HepG2 (cell line): ENCODE measurements at regions not wholly inside any gene's neighbourhood (a gene's known extent, or its start where the extent isn't known, plus 50 kb on each side); places are given as distances from the start of the nearest gene placed in this dataset.

Experiments used
- ATAC-seq: fragments of 200-7000 bp; cut with Tn5 transposase; 3 replicates; pipeline ENCODE4 v1.9.1; 2020; ENCODE audit warnings: mild to moderate bottlenecking, moderate library complexity
- BruUV-seq: library from RNA; stranded (reverse); fragments of 400-500 nt; replicated peaks from 2 replicates; lab custom pipeline; 2021; lab: Mats Ljungman, UMichigan
- CTCF ChIA-PET: fragments of 300-600 bp; formaldehyde crosslinking; extraction: SDS; loops from one replicate; lab custom pipeline; 2021; ENCODE audit warnings: low total read pairs, inconsistent platforms, low intra/inter-chr PET ratio; lab: Yijun Ruan, JAX
- POLR2A ChIA-PET: fragments of 350-600 bp; sonication (Branson Sonifier 250); formaldehyde crosslinking; loops from one replicate; lab custom pipeline; 2020; ENCODE audit warnings: antibody characterized with exemption, inconsistent platforms; lab: Yijun Ruan, JAX
- DNase-seq: peaks from one replicate; pipeline ENCODE4 v3.0.0-alpha.2; 2015; ENCODE audit warnings: low spot score
- FAIRE-seq: peaks from 3 replicates; lab custom pipeline; 2011; peaks lifted over from hg19 to GRCh38; lab: Jason Lieb, UNC
- H2AFZ ChIP-seq: one replicate; pipeline ENCODE4 v1.6.1; 2011; ENCODE audit warnings: low read length, inconsistent platforms
- H3K27ac ChIP-seq: fragments of 300-600 bp; 3 replicates; pipeline ENCODE4 v1.8.0; 2011; ENCODE audit warnings: mixed run types, mild to moderate bottlenecking, mixed read lengths, low read length, inconsistent platforms; ENCODE audit not compliant: insufficient read depth; ENCODE audit errors: extremely low read length
- H3K27me3 ChIP-seq, 2 experiments: fragments of 200-600 bp in 1 of 2; 2 replicates in 1 of 2; 3 replicates in 1 of 2; pipeline versions ENCODE4 v1.6.0 to v1.8.0; 2011; ENCODE audit warnings: low read length in 2 of 2, mild to moderate bottlenecking in 2 of 2, moderate library complexity in 2 of 2, inconsistent platforms in 1 of 2; ENCODE audit not compliant: insufficient read depth in 2 of 2, control insufficient read depth in 1 of 2
- H3K36me3 ChIP-seq, 2 experiments: fragments of 200-600 bp in 1 of 2; replicated peaks in 1 of 2; 2 replicates in 1 of 2; 3 replicates in 1 of 2; pipeline versions ENCODE4 v1.5.1 to v1.8.0; 2011; ENCODE audit warnings: low read length in 2 of 2, inconsistent platforms in 1 of 2; ENCODE audit not compliant: insufficient read depth in 2 of 2, control insufficient read depth in 1 of 2
- H3K4me1 ChIP-seq: 2 replicates; pipeline ENCODE4 v1.5.1; 2012; ENCODE audit warnings: low read length, inconsistent platforms; ENCODE audit not compliant: insufficient read depth
- H3K4me2 ChIP-seq: 2 replicates; pipeline ENCODE4 v1.6.0; 2011; ENCODE audit warnings: low read depth, low read length, inconsistent platforms
- H3K4me3 ChIP-seq, 3 experiments: fragments of 200-600 bp in 1 of 3; sonication (generic), shearing (Covaris generic) in 1 of 3; replicated peaks in 1 of 3; 2 replicates each; pipeline ENCODE4 v1.5.1; 2011 to 2016; ENCODE audit warnings: low read length in 3 of 3, inconsistent platforms in 2 of 3, low read depth in 2 of 3, mild to moderate bottlenecking in 2 of 3, control low read depth in 1 of 3, mixed read lengths in 1 of 3; ENCODE audit not compliant: insufficient read depth in 1 of 3
- H3K79me2 ChIP-seq: one replicate; pipeline ENCODE4 v1.6.1; 2011; ENCODE audit warnings: low read length, inconsistent platforms; ENCODE audit not compliant: insufficient read depth
- H3K9ac ChIP-seq: 2 replicates; pipeline ENCODE4 v1.6.0; 2011; ENCODE audit warnings: mild to moderate bottlenecking, low read depth, low read length, inconsistent platforms; ENCODE audit not compliant: insufficient read depth
- H3K9me3 ChIP-seq: 2 replicates; pipeline ENCODE4 v1.5.1; 2012; ENCODE audit warnings: mild to moderate bottlenecking, low read length
- H4K20me1 ChIP-seq: 2 replicates; pipeline ENCODE4 v1.6.0; 2011; ENCODE audit warnings: inconsistent platforms, mild to moderate bottlenecking, low read length, moderate library complexity; ENCODE audit not compliant: insufficient read depth
- PHF21A ChIP-seq: sonication (generic); formaldehyde crosslinking; IDR thresholded peaks from 2 replicates; pipeline ENCODE4 v1.5.0; 2020; ENCODE audit warnings: mild to moderate bottlenecking, missing genetic modification reagents
- SCMH1 ChIP-seq: sonication (generic); formaldehyde crosslinking; IDR thresholded peaks from 2 replicates; pipeline ENCODE4 v1.9.0; 2021; ENCODE audit warnings: missing genetic modification reagents, mild to moderate bottlenecking, borderline replicate concordance
- ZNF891 ChIP-seq: sonication (generic); formaldehyde crosslinking; IDR thresholded peaks from 2 replicates; pipeline ENCODE4 v1.5.0; 2020; ENCODE audit warnings: mild to moderate bottlenecking, missing genetic modification reagents
- WGBS: methylation state at CpG from one replicate; pipeline ENCODE4 v1.1.6; 2017; ENCODE audit warnings: low lambda C conversion rate; 5-methylcytosine and 5-hydroxymethylcytosine counted together
- in situ Hi-C: cut with HindIII; loops from 2 replicates; pipeline ENCODE4 v1.10.0; 2017; ENCODE audit warnings: low pct_unique_long_range_greater_than_20kb; ENCODE audit not compliant: extremely low pct_ligation_motif_present
- intact Hi-C: fragments of 100-400 bp; cut with micrococcal nuclease; formaldehyde crosslinking; loops from one replicate; pipeline ENCODE4 v1.10.0; 2022; ENCODE audit not compliant: unreplicated experiment
- TF ChIP-seq, protein P1 (sequence below): sonication (generic); formaldehyde crosslinking; IDR thresholded peaks from 2 replicates; pipeline ENCODE4 v1.5.0; 2020; ENCODE audit warnings: missing genetic modification reagents
- TF ChIP-seq, protein P2 (sequence below): sonication (generic); formaldehyde crosslinking; IDR thresholded peaks from 2 replicates; pipeline ENCODE4 v1.4.0; 2020; ENCODE audit warnings: missing genetic modification reagents
- TF ChIP-seq, protein P3 (sequence below): fragments of 450-650 bp; IDR thresholded peaks from 2 replicates; pipeline ENCODE4 v1.6.1; 2017; ENCODE audit warnings: mild to moderate bottlenecking
- TF ChIP-seq, protein P4 (sequence below): sonication (generic); formaldehyde crosslinking; IDR thresholded peaks from 2 replicates; pipeline ENCODE4 v1.4.0; 2020; ENCODE audit warnings: missing genetic modification reagents

DNA sequence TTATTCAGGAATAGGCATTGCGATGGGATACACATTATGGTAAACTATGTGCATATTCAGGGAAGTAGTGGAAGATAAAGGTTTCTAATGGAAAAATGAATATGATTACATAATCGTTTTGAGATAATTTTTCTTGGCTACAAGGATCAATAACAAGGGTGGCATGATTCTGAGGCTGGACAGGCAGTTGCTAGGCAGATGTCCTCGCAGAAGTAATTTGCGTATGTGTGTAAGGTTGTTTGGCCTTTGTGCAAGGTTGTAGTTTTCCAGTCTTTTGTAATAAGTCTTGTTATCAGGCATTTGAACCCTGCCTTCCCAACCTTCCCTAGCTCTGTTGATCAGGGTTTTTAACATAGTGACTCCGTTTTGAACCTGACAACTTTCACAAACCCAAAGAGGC, 59.7 kb downstream of the RGS12 start:
- H3K4me3 ChIP-seq: no peak overlapping the region
- POLR2A ChIA-PET: interaction anchor here (1.3 kb wide), 1 partner anchor 89 kb away, joined by 3 read pairs; the partner anchor contains the start of gene HGFAC

More for the DNA sequence above, 59.7 kb downstream of the RGS12 start:
- H3K36me3 ChIP-seq: no peaks in the 10 kb centered on the region
- peaks cover 49% of the 10 kb centered on the region for H3K4me1 ChIP-seq
- TF ChIP-seq, protein P1, sequence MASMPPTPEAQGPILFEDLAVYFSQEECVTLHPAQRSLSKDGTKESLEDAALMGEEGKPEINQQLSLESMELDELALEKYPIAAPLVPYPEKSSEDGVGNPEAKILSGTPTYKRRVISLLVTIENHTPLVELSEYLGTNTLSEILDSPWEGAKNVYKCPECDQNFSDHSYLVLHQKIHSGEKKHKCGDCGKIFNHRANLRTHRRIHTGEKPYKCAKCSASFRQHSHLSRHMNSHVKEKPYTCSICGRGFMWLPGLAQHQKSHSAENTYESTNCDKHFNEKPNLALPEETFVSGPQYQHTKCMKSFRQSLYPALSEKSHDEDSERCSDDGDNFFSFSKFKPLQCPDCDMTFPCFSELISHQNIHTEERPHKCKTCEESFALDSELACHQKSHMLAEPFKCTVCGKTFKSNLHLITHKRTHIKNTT (CRISPR knock-in tag): no peak
- no peak for TF ChIP-seq PHF21A (CRISPR knock-in tag)
- TF ChIP-seq, protein P2, sequence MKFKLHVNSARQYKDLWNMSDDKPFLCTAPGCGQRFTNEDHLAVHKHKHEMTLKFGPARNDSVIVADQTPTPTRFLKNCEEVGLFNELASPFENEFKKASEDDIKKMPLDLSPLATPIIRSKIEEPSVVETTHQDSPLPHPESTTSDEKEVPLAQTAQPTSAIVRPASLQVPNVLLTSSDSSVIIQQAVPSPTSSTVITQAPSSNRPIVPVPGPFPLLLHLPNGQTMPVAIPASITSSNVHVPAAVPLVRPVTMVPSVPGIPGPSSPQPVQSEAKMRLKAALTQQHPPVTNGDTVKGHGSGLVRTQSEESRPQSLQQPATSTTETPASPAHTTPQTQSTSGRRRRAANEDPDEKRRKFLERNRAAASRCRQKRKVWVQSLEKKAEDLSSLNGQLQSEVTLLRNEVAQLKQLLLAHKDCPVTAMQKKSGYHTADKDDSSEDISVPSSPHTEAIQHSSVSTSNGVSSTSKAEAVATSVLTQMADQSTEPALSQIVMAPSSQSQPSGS: no peak
- TF ChIP-seq ZNF891 (CRISPR knock-in tag): no peak
- TF ChIP-seq, protein P3, sequence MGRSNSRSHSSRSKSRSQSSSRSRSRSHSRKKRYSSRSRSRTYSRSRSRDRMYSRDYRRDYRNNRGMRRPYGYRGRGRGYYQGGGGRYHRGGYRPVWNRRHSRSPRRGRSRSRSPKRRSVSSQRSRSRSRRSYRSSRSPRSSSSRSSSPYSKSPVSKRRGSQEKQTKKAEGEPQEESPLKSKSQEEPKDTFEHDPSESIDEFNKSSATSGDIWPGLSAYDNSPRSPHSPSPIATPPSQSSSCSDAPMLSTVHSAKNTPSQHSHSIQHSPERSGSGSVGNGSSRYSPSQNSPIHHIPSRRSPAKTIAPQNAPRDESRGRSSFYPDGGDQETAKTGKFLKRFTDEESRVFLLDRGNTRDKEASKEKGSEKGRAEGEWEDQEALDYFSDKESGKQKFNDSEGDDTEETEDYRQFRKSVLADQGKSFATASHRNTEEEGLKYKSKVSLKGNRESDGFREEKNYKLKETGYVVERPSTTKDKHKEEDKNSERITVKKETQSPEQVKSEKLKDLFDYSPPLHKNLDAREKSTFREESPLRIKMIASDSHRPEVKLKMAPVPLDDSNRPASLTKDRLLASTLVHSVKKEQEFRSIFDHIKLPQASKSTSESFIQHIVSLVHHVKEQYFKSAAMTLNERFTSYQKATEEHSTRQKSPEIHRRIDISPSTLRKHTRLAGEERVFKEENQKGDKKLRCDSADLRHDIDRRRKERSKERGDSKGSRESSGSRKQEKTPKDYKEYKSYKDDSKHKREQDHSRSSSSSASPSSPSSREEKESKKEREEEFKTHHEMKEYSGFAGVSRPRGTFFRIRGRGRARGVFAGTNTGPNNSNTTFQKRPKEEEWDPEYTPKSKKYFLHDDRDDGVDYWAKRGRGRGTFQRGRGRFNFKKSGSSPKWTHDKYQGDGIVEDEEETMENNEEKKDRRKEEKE: no peak
- no peak for TF ChIP-seq SCMH1 (CRISPR knock-in tag)
- TF ChIP-seq, protein P4, sequence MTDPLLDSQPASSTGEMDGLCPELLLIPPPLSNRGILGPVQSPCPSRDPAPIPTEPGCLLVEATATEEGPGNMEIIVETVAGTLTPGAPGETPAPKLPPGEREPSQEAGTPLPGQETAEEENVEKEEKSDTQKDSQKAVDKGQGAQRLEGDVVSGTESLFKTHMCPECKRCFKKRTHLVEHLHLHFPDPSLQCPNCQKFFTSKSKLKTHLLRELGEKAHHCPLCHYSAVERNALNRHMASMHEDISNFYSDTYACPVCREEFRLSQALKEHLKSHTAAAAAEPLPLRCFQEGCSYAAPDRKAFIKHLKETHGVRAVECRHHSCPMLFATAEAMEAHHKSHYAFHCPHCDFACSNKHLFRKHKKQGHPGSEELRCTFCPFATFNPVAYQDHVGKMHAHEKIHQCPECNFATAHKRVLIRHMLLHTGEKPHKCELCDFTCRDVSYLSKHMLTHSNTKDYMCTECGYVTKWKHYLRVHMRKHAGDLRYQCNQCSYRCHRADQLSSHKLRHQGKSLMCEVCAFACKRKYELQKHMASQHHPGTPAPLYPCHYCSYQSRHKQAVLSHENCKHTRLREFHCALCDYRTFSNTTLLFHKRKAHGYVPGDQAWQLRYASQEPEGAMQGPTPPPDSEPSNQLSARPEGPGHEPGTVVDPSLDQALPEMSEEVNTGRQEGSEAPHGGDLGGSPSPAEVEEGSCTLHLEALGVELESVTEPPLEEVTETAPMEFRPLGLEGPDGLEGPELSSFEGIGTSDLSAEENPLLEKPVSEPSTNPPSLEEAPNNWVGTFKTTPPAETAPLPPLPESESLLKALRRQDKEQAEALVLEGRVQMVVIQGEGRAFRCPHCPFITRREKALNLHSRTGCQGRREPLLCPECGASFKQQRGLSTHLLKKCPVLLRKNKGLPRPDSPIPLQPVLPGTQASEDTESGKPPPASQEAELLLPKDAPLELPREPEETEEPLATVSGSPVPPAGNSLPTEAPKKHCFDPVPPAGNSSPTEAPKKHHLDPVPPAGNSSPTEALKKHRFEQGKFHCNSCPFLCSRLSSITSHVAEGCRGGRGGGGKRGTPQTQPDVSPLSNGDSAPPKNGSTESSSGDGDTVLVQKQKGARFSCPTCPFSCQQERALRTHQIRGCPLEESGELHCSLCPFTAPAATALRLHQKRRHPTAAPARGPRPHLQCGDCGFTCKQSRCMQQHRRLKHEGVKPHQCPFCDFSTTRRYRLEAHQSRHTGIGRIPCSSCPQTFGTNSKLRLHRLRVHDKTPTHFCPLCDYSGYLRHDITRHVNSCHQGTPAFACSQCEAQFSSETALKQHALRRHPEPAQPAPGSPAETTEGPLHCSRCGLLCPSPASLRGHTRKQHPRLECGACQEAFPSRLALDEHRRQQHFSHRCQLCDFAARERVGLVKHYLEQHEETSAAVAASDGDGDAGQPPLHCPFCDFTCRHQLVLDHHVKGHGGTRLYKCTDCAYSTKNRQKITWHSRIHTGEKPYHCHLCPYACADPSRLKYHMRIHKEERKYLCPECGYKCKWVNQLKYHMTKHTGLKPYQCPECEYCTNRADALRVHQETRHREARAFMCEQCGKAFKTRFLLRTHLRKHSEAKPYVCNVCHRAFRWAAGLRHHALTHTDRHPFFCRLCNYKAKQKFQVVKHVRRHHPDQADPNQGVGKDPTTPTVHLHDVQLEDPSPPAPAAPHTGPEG (CRISPR knock-in tag): no peak
- H4K20me1 ChIP-seq: no peaks in the 10 kb centered on the region
- peaks cover 20% of the 10 kb centered on the region for H3K9me3 ChIP-seq
- BruUV-seq: no TSS peak
- CTCF ChIA-PET: no interaction called here
- no peaks in the 10 kb centered on the region for H3K27me3 ChIP-seq
- H3K79me2 ChIP-seq: peaks cover 12% of the 10 kb centered on the region
- peak overlapping the region; percentile 92 for H3K27ac ChIP-seq
- ATAC-seq (no peak), FAIRE-seq (no peak), DNase-seq (no peak)
- H3K4me2 ChIP-seq: no peak overlapping the region
- in situ Hi-C loops (no loop called here), intact Hi-C loops (no loop called here)
- H2AFZ ChIP-seq: no peak overlapping the region
- 93% methylated on average over 5 of the region's 5 CpGs for WGBS
- no peak overlapping the region for H3K9ac ChIP-seq
